Tibial nerve (tissue), 4 donors: ENCODE measurements at regions not wholly inside any gene's neighbourhood (a gene's known extent, or its start where the extent isn't known, plus 50 kb on each side); places are given as distances from the start of the nearest gene placed in this dataset.

Source experiments
- EP300 ChIP-seq, 2 donors: sonication (generic); formaldehyde crosslinking; IDR thresholded peaks; one replicate each; pipeline ENCODE4 v1.6.1; 2017; ENCODE audit warnings: antibody characterized with exemption in 2 of 2, mild to moderate bottlenecking in 1 of 2
- POLR2A ChIP-seq, 2 donors: fragments of 450-650 bp; IDR thresholded peaks; one replicate each; pipeline ENCODE4 v1.6.1; 2017; ENCODE audit warnings: antibody characterized with exemption in 2 of 2, mild to moderate bottlenecking in 2 of 2, moderate library complexity in 2 of 2
- TF ChIP-seq, protein P1 (sequence below), 5 experiments: fragments of 200-600 bp in 3 of 5; fragments of 450-650 bp in 2 of 5; sonication (generic) in 3 of 5; IDR thresholded peaks; one replicate each; pipeline ENCODE4 v1.5.1; 2016 to 2019; ENCODE audit warnings: antibody characterized with exemption in 5 of 5, mild to moderate bottlenecking in 3 of 5, moderate library complexity in 2 of 5

DNA sequence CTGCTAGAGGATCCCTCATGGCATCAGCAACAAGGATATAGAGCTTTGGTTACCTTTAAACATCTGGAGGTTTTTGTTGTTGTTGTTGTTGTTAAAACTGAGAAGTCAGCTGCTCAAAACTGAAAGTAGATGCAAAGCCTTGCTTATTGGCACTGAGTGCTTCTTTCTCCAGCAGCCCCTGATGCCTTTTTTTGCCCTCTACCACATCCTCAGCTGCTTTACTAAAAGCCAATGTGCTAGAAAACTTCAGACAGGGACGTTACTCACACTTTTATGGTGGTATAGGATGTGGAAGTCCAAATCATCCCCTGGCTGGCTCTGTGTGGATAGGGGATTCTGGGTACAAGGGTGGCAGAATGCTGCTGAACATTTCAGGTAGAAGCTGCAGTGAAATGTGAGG, 78.3 kb upstream of the CHST9 start:
- TF ChIP-seq, protein P1, sequence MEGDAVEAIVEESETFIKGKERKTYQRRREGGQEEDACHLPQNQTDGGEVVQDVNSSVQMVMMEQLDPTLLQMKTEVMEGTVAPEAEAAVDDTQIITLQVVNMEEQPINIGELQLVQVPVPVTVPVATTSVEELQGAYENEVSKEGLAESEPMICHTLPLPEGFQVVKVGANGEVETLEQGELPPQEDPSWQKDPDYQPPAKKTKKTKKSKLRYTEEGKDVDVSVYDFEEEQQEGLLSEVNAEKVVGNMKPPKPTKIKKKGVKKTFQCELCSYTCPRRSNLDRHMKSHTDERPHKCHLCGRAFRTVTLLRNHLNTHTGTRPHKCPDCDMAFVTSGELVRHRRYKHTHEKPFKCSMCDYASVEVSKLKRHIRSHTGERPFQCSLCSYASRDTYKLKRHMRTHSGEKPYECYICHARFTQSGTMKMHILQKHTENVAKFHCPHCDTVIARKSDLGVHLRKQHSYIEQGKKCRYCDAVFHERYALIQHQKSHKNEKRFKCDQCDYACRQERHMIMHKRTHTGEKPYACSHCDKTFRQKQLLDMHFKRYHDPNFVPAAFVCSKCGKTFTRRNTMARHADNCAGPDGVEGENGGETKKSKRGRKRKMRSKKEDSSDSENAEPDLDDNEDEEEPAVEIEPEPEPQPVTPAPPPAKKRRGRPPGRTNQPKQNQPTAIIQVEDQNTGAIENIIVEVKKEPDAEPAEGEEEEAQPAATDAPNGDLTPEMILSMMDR (IDR thresholded peaks at IDR 0.05), result no peak
- TF ChIP-seq POLR2A (IDR thresholded peaks at IDR 0.05), result no peak
- no peak for TF ChIP-seq EP300 (IDR thresholded peaks at IDR 0.05)
